HL-60 (cell line): ENCODE measurements at regions not wholly inside any gene's neighbourhood (a gene's known extent, or its start where the extent isn't known, plus 50 kb on each side); places are given as distances from the start of the nearest gene placed in this dataset.

Experiments used
- DNase-seq, 2 experiments: peaks; one replicate each; pipeline ENCODE4 v3.0.0-alpha.2; 2010 to 2020; ENCODE audit warnings: low read depth in 1 of 2, low spot score in 1 of 2
- H3K27ac ChIP-seq: fragments of 250-450 bp; sonication (Bioruptor Pico); replicated peaks from 2 replicates; pipeline ENCODE4 v1.5.1; 2020; ENCODE audit warnings: mild to moderate bottlenecking, moderate library complexity
- H3K27me3 ChIP-seq: fragments of 250-450 bp; sonication (Bioruptor Pico); 2 replicates; pipeline ENCODE4 v1.5.1; 2021; ENCODE audit warnings: mild to moderate bottlenecking, moderate library complexity; ENCODE audit not compliant: insufficient read depth, poor library complexity, severe bottlenecking
- H3K4me3 ChIP-seq: replicated peaks from 2 replicates; pipeline ENCODE4 v1.5.1; 2011; ENCODE audit warnings: mild to moderate bottlenecking, control low read depth, low read length; ENCODE audit not compliant: insufficient read depth
- CTCF ChIP-seq: IDR thresholded peaks from one replicate; pipeline ENCODE4 v1.5.1; 2011; ENCODE audit warnings: low read length, control low read depth, inconsistent platforms; ENCODE audit not compliant: insufficient read depth
- GABPA ChIP-seq: IDR thresholded peaks from 2 replicates; pipeline ENCODE4 v1.6.1; 2012; ENCODE audit warnings: low read depth
- POLR2AphosphoS5 ChIP-seq: IDR thresholded peaks from 2 replicates; pipeline ENCODE4 v1.6.1; 2012; ENCODE audit warnings: low read depth
- SPI1 ChIP-seq: IDR thresholded peaks from 2 replicates; pipeline ENCODE4 v1.6.1; 2012; ENCODE audit warnings: low read depth, mild to moderate bottlenecking, borderline replicate concordance
- TF ChIP-seq, protein P1 (sequence below): IDR thresholded peaks from 2 replicates; pipeline ENCODE4 v1.6.1; 2012; ENCODE audit warnings: low read depth; ENCODE audit not compliant: insufficient replicate concordance

GRCh38 chr7:81280531-81280930 lies 361.7 kb upstream of the SEMA3C start:
- Histone ChIP-seq H3K27ac (no peak overlapping the region), H3K4me3 (no peak overlapping the region), H3K27me3 (no peaks in the 10 kb centered on the region)
- no peak for TF ChIP-seq CTCF
- no peak for TF ChIP-seq GABPA
- TF ChIP-seq POLR2AphosphoS5: no peak
- TF ChIP-seq SPI1: no peak
- TF ChIP-seq, protein P1, sequence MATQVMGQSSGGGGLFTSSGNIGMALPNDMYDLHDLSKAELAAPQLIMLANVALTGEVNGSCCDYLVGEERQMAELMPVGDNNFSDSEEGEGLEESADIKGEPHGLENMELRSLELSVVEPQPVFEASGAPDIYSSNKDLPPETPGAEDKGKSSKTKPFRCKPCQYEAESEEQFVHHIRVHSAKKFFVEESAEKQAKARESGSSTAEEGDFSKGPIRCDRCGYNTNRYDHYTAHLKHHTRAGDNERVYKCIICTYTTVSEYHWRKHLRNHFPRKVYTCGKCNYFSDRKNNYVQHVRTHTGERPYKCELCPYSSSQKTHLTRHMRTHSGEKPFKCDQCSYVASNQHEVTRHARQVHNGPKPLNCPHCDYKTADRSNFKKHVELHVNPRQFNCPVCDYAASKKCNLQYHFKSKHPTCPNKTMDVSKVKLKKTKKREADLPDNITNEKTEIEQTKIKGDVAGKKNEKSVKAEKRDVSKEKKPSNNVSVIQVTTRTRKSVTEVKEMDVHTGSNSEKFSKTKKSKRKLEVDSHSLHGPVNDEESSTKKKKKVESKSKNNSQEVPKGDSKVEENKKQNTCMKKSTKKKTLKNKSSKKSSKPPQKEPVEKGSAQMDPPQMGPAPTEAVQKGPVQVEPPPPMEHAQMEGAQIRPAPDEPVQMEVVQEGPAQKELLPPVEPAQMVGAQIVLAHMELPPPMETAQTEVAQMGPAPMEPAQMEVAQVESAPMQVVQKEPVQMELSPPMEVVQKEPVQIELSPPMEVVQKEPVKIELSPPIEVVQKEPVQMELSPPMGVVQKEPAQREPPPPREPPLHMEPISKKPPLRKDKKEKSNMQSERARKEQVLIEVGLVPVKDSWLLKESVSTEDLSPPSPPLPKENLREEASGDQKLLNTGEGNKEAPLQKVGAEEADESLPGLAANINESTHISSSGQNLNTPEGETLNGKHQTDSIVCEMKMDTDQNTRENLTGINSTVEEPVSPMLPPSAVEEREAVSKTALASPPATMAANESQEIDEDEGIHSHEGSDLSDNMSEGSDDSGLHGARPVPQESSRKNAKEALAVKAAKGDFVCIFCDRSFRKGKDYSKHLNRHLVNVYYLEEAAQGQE: no peak
- DNase-seq: no peak

DNA sequence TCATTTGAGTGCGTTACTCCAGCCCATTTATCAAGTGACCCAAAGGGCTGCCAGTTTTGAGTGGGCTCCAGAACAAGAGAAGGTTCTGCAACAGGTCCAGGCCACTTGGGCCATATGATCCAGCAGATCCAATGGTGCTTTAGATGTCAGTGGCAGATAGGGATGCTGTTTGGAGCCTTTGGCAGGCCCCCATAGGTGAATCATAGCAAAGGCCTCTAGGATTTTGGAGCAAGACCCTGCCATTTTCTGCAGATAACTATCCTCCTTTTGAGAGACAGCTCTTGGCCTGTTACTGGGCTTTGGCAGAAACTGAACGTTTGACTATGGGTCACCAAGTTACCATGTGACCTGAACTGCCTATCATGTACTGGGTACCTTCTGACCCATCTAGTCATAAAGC lies 358.8 kb upstream of the SEMA3C start:
- Histone ChIP-seq H3K4me3 (no peak overlapping the region), H3K27me3 (no peaks in the 10 kb centered on the region), H3K27ac (no peak overlapping the region)
- DNase-seq: no peak
- TF ChIP-seq GABPA: no peak
- no peak for TF ChIP-seq POLR2AphosphoS5
- TF ChIP-seq, protein P1: no peak
- no peak for TF ChIP-seq CTCF

DNA sequence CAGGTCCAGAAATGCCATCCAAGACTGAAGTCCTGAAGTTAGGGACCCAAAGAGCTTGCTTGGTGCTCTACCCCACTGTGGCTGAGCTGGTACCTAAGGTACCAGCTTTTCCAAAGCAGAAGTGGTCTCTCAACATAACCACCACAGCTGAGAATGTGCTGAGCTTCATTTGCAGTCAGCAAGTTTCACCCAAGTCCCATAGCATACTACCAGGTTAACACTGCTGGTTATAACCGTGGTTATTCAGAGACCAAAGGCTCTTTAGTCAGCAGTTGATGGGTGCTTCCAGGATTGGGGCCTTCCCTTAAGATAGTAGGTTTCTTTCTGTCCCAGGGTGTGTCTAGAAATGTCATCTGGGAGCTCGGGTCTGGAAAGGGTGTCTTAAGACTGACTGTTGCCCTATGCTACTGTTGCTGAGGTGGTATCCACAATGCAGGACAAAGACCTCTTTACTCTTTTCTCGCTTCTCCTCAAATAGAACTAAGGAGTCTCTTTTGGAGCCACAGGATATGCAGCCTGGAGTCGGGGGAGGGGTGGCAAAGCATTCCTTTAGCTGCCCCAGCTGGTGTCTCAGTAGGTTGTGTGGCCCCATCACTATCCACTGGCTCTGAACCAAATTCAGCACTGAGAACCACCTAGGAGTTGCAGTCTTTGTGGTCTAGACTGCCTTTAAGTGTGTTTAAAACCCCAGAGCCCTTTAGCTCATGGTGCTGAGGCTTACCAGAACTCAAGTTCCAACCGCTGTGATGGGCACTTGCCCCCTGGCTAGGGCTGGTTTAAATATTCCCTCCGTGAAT lies 354.9 kb upstream of the SEMA3C start:
- no peak for DNase-seq
- H3K27ac ChIP-seq: no peak overlapping the region
- TF ChIP-seq CTCF: no peak
- no peak for TF ChIP-seq GABPA
- no peak for TF ChIP-seq SPI1
- TF ChIP-seq POLR2AphosphoS5: no peak
- TF ChIP-seq, protein P1: no peak
- no peaks in the 10 kb centered on the region for H3K27me3 ChIP-seq
- H3K4me3 ChIP-seq: no peak overlapping the region
